NCI-H1930 (cell line): ENCODE measurements at regions not wholly inside any gene's neighbourhood (a gene's known extent, or its start where the extent isn't known, plus 50 kb on each side); places are given as distances from the start of the nearest gene placed in this dataset.
"Not testable (repeated sequence)": the region's sequence is repeated elsewhere in the genome, so short reads cannot be mapped to it uniquely, and the experiment has no call there.

Source experiments
- DNase-seq, 2 experiments: peaks; one replicate each; lab custom pipeline; 2025; lab: John Stamatoyannopoulos, UW

DNA sequence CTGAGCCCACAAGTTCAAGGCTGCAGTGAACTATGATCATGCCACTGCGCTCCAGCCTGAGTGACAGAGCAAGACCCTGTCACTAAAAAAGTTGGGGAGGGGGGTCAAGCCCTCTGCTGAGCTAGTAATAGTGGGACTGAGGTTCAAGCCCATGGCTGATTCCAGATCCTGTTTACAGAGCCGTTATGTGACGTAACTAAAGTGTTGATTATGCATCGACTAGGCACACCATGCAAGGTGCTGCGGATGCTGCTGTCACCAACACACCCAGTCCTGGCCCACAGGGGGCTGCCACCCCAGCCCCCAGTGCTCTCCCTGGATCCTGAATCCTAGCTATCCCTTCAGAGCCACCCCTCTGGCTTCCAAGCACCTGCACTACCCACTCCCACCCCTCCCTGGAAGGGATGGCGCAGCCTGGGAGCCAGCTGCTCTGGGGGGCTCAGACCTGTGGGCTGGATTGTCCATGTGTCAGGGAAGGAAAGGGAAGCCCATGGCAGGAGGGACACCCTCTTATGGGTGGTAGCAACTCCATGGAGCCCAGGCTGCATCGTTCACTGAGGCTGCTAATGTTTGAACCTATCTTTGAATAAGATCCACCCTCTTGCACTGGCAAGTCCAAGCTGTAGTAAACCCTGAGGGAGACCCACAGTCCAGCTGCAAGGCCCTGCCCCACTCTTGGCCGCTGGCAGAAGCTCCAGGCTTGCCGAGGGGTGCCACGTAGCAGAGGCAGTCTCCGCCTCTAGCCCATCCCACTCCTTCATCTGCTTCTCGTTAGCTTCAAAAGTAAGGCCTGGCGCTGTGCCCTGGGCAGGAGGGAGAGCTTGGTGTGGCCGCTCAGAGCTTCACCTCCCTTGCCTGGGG lies 95.0 kb downstream of the SNX5 start:
- DNase-seq = no peak

DNA sequence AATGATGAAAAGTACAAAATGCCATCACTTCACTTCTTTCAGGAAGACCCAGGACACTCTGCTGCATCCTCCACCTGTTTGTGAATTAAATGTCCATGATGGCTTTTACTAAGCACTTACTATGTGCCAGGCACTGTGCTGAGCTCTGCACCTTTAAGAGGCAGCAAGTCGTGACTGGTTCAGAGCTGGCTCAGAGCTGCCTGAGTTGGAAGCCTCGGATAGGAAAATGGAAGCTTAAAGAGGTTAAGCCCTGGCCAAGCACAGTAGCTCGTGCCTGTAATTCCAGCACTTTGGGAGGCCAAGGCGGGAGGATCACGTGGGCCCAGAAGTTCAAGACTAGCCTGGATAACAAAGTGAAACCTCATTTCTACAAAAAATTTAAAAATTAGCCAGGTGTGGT lies 95.6 kb downstream of the SNX5 start:
- DNase-seq = no peak

GRCh38 chr20:17872434-17872833 lies 96.2 kb downstream of the SNX5 start:
- no peak for DNase-seq

GRCh38 chr20:17871886-17872285 lies 96.7 kb downstream of the SNX5 start:
- DNase-seq = no peak

GRCh38 chr20:17871181-17871580 lies 97.4 kb downstream of the SNX5 start:
- DNase-seq = no peak

DNA sequence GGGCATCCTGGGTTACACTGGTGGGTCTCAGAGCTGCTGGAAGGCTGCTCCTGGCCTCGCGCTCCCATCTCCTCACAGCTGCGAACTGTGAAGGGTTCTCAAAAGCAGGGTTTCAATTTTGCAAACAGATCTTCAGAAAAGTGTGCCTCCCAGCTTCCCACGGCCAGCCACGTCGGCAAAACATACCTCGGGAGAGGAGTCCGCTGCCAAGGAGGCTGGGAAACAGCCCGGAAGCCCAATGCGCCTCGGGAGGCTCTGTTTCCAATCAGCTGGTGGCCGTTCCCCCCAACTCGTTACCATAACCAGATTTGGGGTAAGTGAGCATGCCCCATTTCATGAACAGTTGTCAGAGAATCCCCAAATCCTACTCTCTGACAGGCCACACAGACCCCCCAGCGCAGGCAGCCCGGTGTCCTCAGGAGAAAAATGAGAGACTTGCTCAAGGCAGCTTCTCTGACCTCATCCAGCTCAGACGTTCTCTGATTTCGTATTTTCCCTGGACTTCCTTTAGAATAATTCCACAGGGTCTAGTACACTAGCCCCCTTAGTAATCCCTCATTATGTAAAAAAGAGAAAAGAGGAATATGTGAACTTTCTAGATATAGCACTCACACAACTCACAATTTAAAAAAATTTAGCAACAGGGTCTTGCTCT lies 98.4 kb downstream of the SNX5 start:
- no peak for DNase-seq

GRCh38 chr20:17869295-17869994 lies 99.1 kb downstream of the SNX5 start:
- no peak for DNase-seq

- DNase-seq = no peak
These were observed 99.8 kb downstream of the SNX5 start for GRCh38 chr20:17868700-17869231.

- DNase-seq = no peak
These were observed 100.4 kb downstream of the SNX5 start for GRCh38 chr20:17868151-17868550.

- no peak for DNase-seq
These were observed 101.3 kb downstream of the SNX5 start for GRCh38 chr20:17867131-17867925.

GRCh38 chr20:17866234-17867001 lies 102.2 kb downstream of the SNX5 start:
- no peak for DNase-seq

DNA sequence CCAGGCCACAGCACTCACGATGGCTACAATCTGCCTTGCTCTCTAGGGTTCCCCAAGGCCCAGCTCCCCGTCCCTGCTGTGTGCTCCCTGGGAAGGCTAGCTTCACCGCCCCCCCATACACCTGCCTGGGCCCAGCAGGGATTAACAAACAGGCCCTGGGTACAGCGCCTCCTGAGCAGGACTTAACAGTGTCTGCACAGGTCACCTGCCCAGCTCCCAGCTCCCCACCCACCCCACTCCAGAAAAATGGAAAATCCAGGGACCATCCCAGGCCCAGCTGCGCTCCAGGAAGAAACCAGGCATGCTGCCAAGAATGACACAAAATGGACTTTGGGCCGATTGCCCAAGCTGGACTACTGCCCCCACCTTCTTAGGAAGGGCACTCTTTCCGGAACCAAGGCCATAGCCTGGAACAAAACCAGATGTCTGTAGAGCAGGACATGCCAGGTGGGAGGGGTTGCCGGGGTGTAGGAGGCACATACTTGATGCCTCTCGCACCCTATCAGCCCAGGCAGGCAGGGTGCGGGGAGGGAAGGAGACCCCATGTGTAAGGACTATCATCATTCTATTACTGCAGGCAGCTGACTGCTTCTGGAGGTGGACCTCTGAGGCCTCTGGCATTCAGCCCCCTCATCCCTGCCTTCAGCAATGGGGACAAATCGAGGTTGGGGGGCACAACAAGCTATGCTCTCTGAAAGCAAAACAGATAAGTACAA lies 104.9 kb downstream of the SNX5 start:
- DNase-seq = no peak

- DNase-seq = no peak
These were observed 105.4 kb downstream of the SNX5 start for GRCh38 chr20:17863209-17863576.

DNA sequence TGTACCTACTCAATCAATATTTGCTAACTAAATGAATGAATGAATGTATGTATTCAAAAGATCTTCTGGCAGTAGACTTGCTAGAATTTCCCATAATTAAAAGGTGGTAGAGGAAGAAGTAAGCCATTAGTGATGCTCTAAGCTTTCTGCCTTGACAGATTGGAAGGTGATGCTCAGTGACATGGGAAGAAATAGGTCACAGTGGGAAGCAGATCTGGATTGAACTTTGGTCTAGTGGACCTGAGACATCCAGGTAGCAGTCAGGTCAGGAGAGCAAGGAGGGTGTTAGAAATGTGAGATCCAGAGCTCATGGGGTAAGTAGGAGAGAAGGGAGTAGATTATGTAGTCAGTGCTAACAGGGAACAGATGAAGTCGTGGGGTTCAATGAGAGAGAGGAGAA lies 106.4 kb downstream of the SNX5 start:
- DNase-seq = no peak

- not testable (repeated sequence) for DNase-seq
These were observed 107.0 kb downstream of the SNX5 start for GRCh38 chr20:17861620-17862019.

DNA sequence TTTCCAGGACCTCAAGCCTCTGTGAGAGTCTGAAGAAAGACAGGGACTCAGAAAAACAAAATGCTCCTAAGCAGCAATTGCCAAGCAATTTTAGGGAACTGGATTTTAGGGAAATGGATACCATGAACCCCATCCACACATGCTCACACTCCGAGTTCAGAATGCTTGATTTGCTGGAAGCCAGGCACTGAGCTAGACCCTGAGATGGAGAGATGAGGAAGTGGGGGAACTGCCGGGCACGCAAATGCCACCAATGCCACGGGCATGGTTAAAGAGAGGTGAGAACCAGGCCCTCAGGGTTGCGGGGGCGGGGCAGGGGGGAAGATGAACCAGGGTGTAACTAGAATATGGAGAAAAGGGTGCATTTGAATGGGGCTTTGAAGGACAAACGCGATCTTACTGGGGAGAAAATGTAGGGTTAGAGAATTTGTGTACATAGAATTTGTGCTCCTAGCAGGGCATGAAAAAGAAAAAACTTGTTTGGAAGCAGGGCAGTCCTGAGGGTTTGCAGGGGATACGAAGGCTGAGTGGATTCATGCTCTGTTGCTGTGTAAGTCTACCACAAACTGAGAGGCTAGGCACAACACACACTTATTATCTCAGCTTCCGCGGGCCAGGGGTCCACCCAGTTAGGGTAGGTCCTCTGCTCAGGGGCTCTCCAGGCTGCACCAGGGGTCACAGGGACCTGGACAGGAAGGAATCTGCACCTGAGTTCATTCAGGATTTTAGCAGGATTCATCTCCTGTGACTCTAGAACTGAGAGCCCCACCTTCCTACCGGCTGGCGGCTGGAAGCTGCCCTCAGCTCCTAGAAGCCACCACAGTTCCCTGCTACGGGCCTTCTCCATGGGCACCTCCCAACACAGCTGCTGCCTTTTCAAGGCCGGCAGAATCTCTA lies 108.0 kb downstream of the SNX5 start:
- DNase-seq = no peak

DNA sequence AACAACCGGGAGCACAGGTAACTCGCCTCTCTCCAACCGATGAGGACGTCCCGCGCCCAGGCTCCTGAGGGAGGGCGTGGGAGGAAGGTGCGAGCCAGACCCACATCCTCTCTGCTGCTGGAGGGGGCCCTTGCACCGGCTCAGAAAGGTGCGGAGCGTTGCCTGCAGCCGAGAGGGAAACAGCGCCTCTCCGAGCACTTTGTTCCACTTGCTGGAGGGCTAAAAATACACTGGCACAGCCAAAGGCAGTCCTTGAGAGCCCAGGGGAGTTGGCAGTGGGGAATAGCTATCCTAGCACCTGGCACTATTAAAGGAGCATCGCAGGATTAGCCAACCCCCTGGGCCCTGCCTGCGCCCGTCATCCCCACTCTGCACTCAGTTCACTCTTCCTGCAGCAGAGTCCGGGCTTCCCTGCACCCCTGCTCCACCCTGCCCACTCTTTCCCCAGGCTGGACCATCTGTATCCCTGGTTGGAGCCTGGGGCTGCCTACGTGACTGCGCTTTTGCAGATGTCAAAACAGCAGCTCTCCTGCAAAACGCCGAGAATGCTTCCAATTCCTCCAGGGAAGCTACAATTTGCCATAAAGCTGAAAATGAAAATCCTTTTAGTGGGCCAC lies 108.9 kb downstream of the SNX5 start:
- no peak for DNase-seq

GRCh38 chr20:17859002-17859615 lies 109.5 kb downstream of the SNX5 start:
- DNase-seq = no peak
